Left lung (tissue), 4 donors: ENCODE measurements at regions not wholly inside any gene's neighbourhood (a gene's known extent, or its start where the extent isn't known, plus 50 kb on each side); places are given as distances from the start of the nearest gene placed in this dataset.

Experiments
- ATAC-seq: fragments of 200-7000 bp; cut with Tn5 transposase; one replicate; pipeline ENCODE4 v1.9.1; 2020; ENCODE audit warnings: moderate library complexity
- DNase-seq, 4 donors: peaks; one replicate each; pipeline ENCODE4 v3.0.0-alpha.2; 2013 to 2020
- H3K27ac ChIP-seq, 2 donors: fragments of 200-600 bp; sonication (generic) in 1 of 2; one replicate each; pipeline versions ENCODE4 v1.5.0 to v1.8.0; 2020 to 2021
- H3K27me3 ChIP-seq, 2 donors: fragments of 200-600 bp; sonication (generic) in 1 of 2; one replicate each; pipeline versions ENCODE4 v1.5.0 to v1.8.0; 2020 to 2021
- H3K36me3 ChIP-seq, 2 donors: fragments of 200-600 bp; sonication (generic) in 1 of 2; one replicate each; pipeline versions ENCODE4 v1.5.0 to v1.8.0; 2020 to 2021
- H3K4me1 ChIP-seq, 2 donors: fragments of 200-600 bp; one replicate each; pipeline ENCODE4 v1.8.0; 2021
- H3K4me3 ChIP-seq, 2 donors: fragments of 200-600 bp; sonication (generic) in 1 of 2; one replicate each; pipeline versions ENCODE4 v1.5.0 to v1.8.0; 2020 to 2021; ENCODE audit warnings: mild to moderate bottlenecking in 1 of 2
- H3K9me3 ChIP-seq, 2 donors: fragments of 200-600 bp; sonication (generic) in 1 of 2; one replicate each; pipeline versions ENCODE4 v1.5.0 to v1.8.0; 2020 to 2021
- intact Hi-C, 2 donors: fragments of 100-400 bp; cut with DNase I; formaldehyde crosslinking; loops; one replicate each; pipeline versions ENCODE4 v1.11.2 to v1.14.2; 2022
- TF ChIP-seq, protein P1 (sequence below), 2 donors: fragments of 200-600 bp; sonication (generic) in 1 of 2; IDR thresholded peaks; one replicate each; pipeline versions ENCODE4 v1.5.0 to v1.8.0; 2021; ENCODE audit warnings: antibody characterized with exemption in 2 of 2
- donor health status: DM: no; HTN: yes; CAD: no.
- donor health status: DM: no; HTN: no; CAD: no.

DNA sequence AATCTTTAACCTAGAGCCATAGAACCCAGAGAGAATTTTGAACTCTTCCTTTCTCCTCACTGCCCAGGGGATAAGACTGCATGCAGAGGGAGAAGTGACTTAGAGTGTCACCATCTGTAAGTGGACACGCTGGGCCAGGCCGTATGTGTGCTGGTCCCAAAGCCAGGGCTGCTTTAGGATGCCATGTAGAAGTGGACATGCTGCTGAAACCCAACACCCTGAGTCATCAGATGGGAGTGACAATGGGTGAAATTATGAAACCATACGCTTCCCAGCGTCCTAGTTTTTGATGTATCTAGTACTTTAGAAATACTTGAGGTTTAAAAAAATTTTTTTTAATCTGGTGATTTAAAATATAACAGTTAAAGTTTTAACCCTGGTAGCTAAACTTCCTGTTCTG, 191.1 kb downstream of the FNDC1 start:
- intact Hi-C loops, result no loop called here
- DNase-seq (no peak), ATAC-seq (peak; percentile 22)
- no peaks in the 10 kb centered on the region for H3K27me3 ChIP-seq
- no peaks in the 10 kb centered on the region for H3K36me3 ChIP-seq
- H3K9me3 ChIP-seq, result no peaks in the 10 kb centered on the region
- TF ChIP-seq, protein P1, sequence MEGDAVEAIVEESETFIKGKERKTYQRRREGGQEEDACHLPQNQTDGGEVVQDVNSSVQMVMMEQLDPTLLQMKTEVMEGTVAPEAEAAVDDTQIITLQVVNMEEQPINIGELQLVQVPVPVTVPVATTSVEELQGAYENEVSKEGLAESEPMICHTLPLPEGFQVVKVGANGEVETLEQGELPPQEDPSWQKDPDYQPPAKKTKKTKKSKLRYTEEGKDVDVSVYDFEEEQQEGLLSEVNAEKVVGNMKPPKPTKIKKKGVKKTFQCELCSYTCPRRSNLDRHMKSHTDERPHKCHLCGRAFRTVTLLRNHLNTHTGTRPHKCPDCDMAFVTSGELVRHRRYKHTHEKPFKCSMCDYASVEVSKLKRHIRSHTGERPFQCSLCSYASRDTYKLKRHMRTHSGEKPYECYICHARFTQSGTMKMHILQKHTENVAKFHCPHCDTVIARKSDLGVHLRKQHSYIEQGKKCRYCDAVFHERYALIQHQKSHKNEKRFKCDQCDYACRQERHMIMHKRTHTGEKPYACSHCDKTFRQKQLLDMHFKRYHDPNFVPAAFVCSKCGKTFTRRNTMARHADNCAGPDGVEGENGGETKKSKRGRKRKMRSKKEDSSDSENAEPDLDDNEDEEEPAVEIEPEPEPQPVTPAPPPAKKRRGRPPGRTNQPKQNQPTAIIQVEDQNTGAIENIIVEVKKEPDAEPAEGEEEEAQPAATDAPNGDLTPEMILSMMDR (IDR thresholded peaks at IDR 0.05), result no peak
- H3K4me3 ChIP-seq, result no peak overlapping the region
- no peaks in the 10 kb centered on the region for H3K4me1 ChIP-seq
- H3K27ac ChIP-seq, result no peak overlapping the region

DNA sequence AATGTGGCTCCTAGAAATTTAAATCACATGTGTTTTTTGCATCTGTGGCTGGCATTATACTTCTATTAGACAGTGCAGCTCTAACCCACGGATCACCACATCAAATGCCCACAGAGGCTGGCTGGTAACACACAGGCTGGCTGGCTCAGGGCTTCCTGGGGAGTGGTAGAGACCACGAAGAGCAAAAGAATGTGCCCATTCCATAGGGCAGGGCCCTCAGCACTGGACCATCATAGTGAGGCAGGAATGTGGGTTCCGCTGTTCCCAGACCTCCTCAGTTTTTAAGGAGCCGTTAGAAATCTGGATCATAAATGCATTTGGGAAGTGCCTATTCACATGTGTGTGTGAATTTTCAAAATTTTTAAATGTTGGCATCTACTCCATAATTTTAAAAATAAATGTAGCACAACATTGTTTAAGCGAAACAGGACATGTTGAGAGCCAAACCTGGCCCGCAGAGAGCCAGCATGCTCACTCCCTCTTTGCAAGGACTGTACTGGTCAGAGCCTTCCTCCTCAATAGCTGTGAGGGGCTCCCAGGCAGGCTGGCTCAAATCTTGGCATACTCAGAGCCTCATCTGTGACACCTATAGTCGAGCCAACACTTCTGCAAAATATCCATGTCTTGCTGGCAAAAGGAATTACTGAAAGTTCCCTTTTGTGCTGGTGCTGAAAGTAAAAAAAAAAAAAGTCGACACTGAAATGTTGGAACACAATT, 190.5 kb downstream of the FNDC1 start:
- intact Hi-C loops, result no loop called here
- Histone ChIP-seq H3K27me3 (no peaks in the 10 kb centered on the region), H3K9me3 (no peaks in the 10 kb centered on the region), H3K36me3 (no peaks in the 10 kb centered on the region), H3K4me1 (no peaks in the 10 kb centered on the region), H3K27ac (no peak overlapping the region), H3K4me3 (no peak overlapping the region)
- DNase-seq, result no peak
- ATAC-seq, result no peak
- TF ChIP-seq, protein P1 (IDR thresholded peaks at IDR 0.05), result no peak

- H3K4me1 ChIP-seq, result no peaks in the 10 kb centered on the region
Measured at GRCh38 chr6:159358562-159358961, 189.4 kb downstream of the FNDC1 start.

DNA sequence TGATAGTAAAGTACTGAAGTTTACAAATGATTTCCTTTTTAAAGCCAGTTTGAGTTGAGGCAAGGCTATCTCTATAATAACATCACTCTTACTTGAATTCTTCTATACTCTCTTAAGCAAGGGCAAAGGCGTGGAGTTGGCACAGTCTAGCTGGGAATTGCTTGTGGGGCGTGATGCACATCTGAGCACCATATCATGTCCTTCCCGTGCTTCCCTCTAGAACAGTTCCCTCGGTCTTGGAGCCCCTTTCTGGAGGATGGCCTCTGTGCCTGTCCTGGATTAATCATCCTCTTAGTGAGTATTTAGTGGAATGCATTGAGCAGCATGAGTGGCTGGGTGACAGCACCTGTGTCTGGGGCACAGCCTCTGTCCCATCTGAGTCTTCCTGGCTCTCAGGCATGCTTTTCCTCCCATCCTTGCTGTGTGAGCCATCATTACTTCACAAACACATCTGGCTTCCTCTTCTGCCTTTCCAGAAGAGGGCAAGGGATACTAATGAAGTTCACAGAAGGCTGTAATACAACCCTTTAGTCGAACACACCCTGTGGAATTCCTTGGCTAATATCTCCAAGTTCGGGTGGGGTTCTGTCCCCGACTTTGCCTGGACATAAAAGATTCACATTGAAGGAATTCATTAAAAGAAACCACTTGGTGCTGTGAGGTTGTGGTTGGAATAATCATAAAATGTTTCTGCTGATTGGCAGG, 188.2 kb downstream of the FNDC1 start:
- Histone ChIP-seq H3K36me3 (no peaks in the 10 kb centered on the region), H3K27me3 (no peaks in the 10 kb centered on the region), H3K4me1 (no peaks in the 10 kb centered on the region), H3K4me3 (no peak overlapping the region), H3K27ac (no peak overlapping the region), H3K9me3 (no peaks in the 10 kb centered on the region)
- no peak for DNase-seq
- TF ChIP-seq, protein P1 (IDR thresholded peaks at IDR 0.05), result no peak
- no peak for ATAC-seq
- intact Hi-C loops, result no loop called here

More at GRCh38 chr6:159358562-159358961, 189.4 kb downstream of the FNDC1 start:
- H3K9me3 ChIP-seq, result no peaks in the 10 kb centered on the region
- no peak overlapping the region for H3K4me3 ChIP-seq
- no peaks in the 10 kb centered on the region for H3K27me3 ChIP-seq
- no peaks in the 10 kb centered on the region for H3K36me3 ChIP-seq
- intact Hi-C loops, result no loop called here
- TF ChIP-seq, protein P1 (IDR thresholded peaks at IDR 0.05), result no peak
- ATAC-seq (no peak), DNase-seq (no peak)
- no peak overlapping the region for H3K27ac ChIP-seq

DNA sequence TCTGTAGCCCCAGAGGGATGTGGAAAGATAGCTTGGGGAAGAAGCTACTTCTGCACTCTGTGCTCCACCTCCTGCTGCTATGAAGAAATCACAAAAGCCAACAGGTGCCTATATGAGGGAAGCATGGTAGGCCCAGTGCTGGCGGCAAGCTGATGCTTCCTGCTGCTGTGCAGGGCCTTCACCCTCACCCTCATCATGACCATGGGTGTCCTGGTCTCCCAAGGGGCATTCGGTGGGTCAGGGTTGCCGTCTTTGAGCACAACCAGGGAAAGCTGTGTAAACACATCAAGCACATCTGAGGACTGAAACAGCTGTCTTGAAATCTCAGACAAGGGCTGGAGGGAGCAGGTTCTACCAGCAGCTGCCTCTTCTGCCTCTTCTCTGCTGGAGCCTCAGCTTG, 184.0 kb downstream of the FNDC1 start:
- ATAC-seq, result no peak
- no peaks in the 10 kb centered on the region for H3K9me3 ChIP-seq
- TF ChIP-seq, protein P1 (IDR thresholded peaks at IDR 0.05), result no peak
- no peaks in the 10 kb centered on the region for H3K4me1 ChIP-seq
- H3K4me3 ChIP-seq, result no peak overlapping the region
- DNase-seq, result no peak
- no peak overlapping the region for H3K27ac ChIP-seq
- H3K36me3 ChIP-seq, result no peaks in the 10 kb centered on the region
- H3K27me3 ChIP-seq, result no peaks in the 10 kb centered on the region
- intact Hi-C loops, result no loop called here
